Jurkat, Clone E6-1 (cell line): ENCODE measurements at regions not wholly inside any gene's neighbourhood (a gene's known extent, or its start where the extent isn't known, plus 50 kb on each side); places are given as distances from the start of the nearest gene placed in this dataset.
"Not testable (repeated sequence)": the region's sequence is repeated elsewhere in the genome, so short reads cannot be mapped to it uniquely, and the experiment has no call there.

Source experiments
- DNase-seq: peaks from one replicate; pipeline ENCODE4 v3.0.0-alpha.2; 2011; ENCODE audit warnings: low read depth, low spot score
- H3K4me3 ChIP-seq: 2 replicates; pipeline ENCODE4 v1.5.1; 2011; ENCODE audit warnings: mild to moderate bottlenecking, low read length, control low read depth, moderate library complexity

GRCh38 chr18:38648179-38648578 is 1082.6 kb upstream of the CELF4 start:
- H3K4me3 ChIP-seq, result no peak overlapping the region
- no peak for DNase-seq

- no peak for DNase-seq
- no peak overlapping the region for H3K4me3 ChIP-seq
Measured at GRCh38 chr18:38646296-38646695, 1080.7 kb upstream of the CELF4 start.

GRCh38 chr18:38644875-38645641 is 1079.5 kb upstream of the CELF4 start:
- DNase-seq, result no peak

GRCh38 chr18:38642711-38643110 is 1077.1 kb upstream of the CELF4 start:
- no peak for DNase-seq
- no peak overlapping the region for H3K4me3 ChIP-seq

More at GRCh38 chr18:38644875-38645641, 1079.5 kb upstream of the CELF4 start:
- H3K4me3 ChIP-seq, result no peak overlapping the region

- DNase-seq, result not testable (repeated sequence)
Measured at GRCh38 chr18:38639700-38640099, 1074.1 kb upstream of the CELF4 start.

GRCh38 chr18:38635709-38636430 is 1070.3 kb upstream of the CELF4 start:
- DNase-seq, result no peak
- H3K4me3 ChIP-seq, result no peak overlapping the region

More at GRCh38 chr18:38639700-38640099, 1074.1 kb upstream of the CELF4 start:
- not testable (repeated sequence) for H3K4me3 ChIP-seq

- H3K4me3 ChIP-seq, result no peak overlapping the region
- DNase-seq, result no peak
Measured at GRCh38 chr18:38634117-38634516, 1068.5 kb upstream of the CELF4 start.

GRCh38 chr18:38633333-38633732 is 1067.7 kb upstream of the CELF4 start:
- H3K4me3 ChIP-seq, result no peak overlapping the region
- no peak for DNase-seq

GRCh38 chr18:38619129-38619528 is 1053.5 kb upstream of the CELF4 start:
- no peak overlapping the region for H3K4me3 ChIP-seq
- no peak for DNase-seq

GRCh38 chr18:38616306-38616705 is 1050.7 kb upstream of the CELF4 start:
- H3K4me3 ChIP-seq, result no peak overlapping the region
- DNase-seq, result no peak

- no peak for DNase-seq
- H3K4me3 ChIP-seq, result no peak overlapping the region
Measured at GRCh38 chr18:38612904-38613303, 1047.3 kb upstream of the CELF4 start.

- H3K4me3 ChIP-seq, result no peak overlapping the region
- DNase-seq, result no peak
Measured at GRCh38 chr18:38611036-38611964, 1045.7 kb upstream of the CELF4 start.

- H3K4me3 ChIP-seq, result no peak overlapping the region
- DNase-seq, result no peak
Measured at GRCh38 chr18:38606841-38607240, 1041.2 kb upstream of the CELF4 start.

GRCh38 chr18:38602341-38602740 is 1036.7 kb upstream of the CELF4 start:
- no peak for DNase-seq
- no peak overlapping the region for H3K4me3 ChIP-seq

- DNase-seq, result no peak
- no peak overlapping the region for H3K4me3 ChIP-seq
Measured at GRCh38 chr18:38587571-38587970, 1022.0 kb upstream of the CELF4 start.

- no peak overlapping the region for H3K4me3 ChIP-seq
Measured at GRCh38 chr18:38586327-38586726, 1020.7 kb upstream of the CELF4 start.

GRCh38 chr18:38579764-38580163 is 1014.2 kb upstream of the CELF4 start:
- no peak for DNase-seq
- H3K4me3 ChIP-seq, result no peak overlapping the region

More at GRCh38 chr18:38586327-38586726, 1020.7 kb upstream of the CELF4 start:
- no peak for DNase-seq

- no peak overlapping the region for H3K4me3 ChIP-seq
- DNase-seq, result peak; percentile 50
Measured at GRCh38 chr18:38576916-38577315, 1011.3 kb upstream of the CELF4 start.

GRCh38 chr18:38576349-38576748 is 1010.8 kb upstream of the CELF4 start:
- no peak overlapping the region for H3K4me3 ChIP-seq
- DNase-seq, result no peak
